Esophagus squamous epithelium (tissue), 4 donors: ENCODE measurements at regions not wholly inside any gene's neighbourhood (a gene's known extent, or its start where the extent isn't known, plus 50 kb on each side); places are given as distances from the start of the nearest gene placed in this dataset.

Experiments used
- POLR2A ChIP-seq, 4 donors: fragments of 450-650 bp; IDR thresholded peaks; one replicate each; pipeline ENCODE4 v1.6.1; 2017; ENCODE audit warnings: antibody characterized with exemption in 4 of 4, mild to moderate bottlenecking in 4 of 4, moderate library complexity in 3 of 4
- TF ChIP-seq, protein P1 (sequence below), 6 experiments: fragments of 450-650 bp in 4 of 6; fragments of 200-600 bp in 2 of 6; sonication (generic) in 2 of 6; IDR thresholded peaks; one replicate each; pipeline ENCODE4 v1.5.1; 2016 to 2019; ENCODE audit warnings: antibody characterized with exemption in 6 of 6, mild to moderate bottlenecking in 4 of 6, moderate library complexity in 4 of 6

DNA sequence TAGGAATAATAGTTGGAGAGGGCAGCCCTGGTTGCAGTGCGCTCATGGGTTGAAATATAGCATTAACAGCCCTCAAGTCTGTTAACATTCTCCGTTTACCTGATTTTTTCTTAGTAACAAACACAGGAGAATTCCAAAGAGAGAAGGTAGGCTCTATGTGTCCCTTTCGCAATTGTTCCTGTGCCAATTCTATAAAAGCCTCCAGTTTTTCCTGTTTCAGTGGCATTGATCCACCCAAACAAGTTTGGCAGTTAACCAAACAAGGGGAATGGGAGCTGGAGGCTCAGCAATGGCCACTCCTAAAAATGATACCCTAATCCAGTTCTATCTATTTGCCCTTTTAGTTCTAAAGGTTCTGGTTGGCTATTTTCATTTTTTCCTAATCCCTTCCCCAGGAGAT lies 151.6 kb downstream of the ZNF486 start:
- TF ChIP-seq, protein P1, sequence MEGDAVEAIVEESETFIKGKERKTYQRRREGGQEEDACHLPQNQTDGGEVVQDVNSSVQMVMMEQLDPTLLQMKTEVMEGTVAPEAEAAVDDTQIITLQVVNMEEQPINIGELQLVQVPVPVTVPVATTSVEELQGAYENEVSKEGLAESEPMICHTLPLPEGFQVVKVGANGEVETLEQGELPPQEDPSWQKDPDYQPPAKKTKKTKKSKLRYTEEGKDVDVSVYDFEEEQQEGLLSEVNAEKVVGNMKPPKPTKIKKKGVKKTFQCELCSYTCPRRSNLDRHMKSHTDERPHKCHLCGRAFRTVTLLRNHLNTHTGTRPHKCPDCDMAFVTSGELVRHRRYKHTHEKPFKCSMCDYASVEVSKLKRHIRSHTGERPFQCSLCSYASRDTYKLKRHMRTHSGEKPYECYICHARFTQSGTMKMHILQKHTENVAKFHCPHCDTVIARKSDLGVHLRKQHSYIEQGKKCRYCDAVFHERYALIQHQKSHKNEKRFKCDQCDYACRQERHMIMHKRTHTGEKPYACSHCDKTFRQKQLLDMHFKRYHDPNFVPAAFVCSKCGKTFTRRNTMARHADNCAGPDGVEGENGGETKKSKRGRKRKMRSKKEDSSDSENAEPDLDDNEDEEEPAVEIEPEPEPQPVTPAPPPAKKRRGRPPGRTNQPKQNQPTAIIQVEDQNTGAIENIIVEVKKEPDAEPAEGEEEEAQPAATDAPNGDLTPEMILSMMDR (IDR thresholded peaks at IDR 0.05), result no peak
- no peak for TF ChIP-seq POLR2A (IDR thresholded peaks at IDR 0.05)
